ENCODE measurements at regions not wholly inside any gene's neighbourhood (a gene's known extent, or its start where the extent isn't known, plus 50 kb on each side); places are given as distances from the start of the nearest gene placed in this dataset.

- TF ChIP-seq ARNTL (CRISPR knock-in tag; IDR thresholded peaks at IDR 0.05; ENCODE audit: borderline replicate concordance, low read depth) (no peak), CSDC2 (CRISPR knock-in tag; IDR thresholded peaks at IDR 0.05) (no peak), PPARA (CRISPR knock-in tag; IDR thresholded peaks at IDR 0.05; ENCODE audit: borderline replicate concordance) (no peak), ZNF70 (CRISPR knock-in tag; IDR thresholded peaks at IDR 0.05) (no peak), ZNF565 (CRISPR knock-in tag; conservative IDR thresholded peaks at IDR 0.05; ENCODE audit: low read depth) (no peak), SNAI2 (CRISPR knock-in tag; IDR thresholded peaks at IDR 0.05) (no peak), PATZ1 (CRISPR knock-in tag; IDR thresholded peaks at IDR 0.05; ENCODE audit: borderline replicate concordance) (no peak), ISL1 (CRISPR knock-in tag; IDR thresholded peaks at IDR 0.05) (no peak), BACH2 (CRISPR knock-in tag; IDR thresholded peaks at IDR 0.05; ENCODE audit: borderline replicate concordance) (no peak), OSR1 (CRISPR knock-in tag; IDR thresholded peaks at IDR 0.05) (no peak)
- TF ChIP-seq, protein P1, sequence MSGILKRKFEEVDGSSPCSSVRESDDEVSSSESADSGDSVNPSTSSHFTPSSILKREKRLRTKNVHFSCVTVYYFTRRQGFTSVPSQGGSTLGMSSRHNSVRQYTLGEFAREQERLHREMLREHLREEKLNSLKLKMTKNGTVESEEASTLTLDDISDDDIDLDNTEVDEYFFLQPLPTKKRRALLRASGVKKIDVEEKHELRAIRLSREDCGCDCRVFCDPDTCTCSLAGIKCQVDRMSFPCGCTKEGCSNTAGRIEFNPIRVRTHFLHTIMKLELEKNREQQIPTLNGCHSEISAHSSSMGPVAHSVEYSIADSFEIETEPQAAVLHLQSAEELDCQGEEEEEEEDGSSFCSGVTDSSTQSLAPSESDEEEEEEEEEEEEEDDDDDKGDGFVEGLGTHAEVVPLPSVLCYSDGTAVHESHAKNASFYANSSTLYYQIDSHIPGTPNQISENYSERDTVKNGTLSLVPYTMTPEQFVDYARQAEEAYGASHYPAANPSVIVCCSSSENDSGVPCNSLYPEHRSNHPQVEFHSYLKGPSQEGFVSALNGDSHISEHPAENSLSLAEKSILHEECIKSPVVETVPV (CRISPR knock-in tag; IDR thresholded peaks at IDR 0.05): no peak
Measured at GRCh38 chr13:26908126-26908525, 147.5 kb upstream of the GPR12 start.

All from SK-N-SH treated with all-trans-retinoic acid at 6 μM for 48 hours (cell line).